Nephron (organoid): ENCODE measurements at regions not wholly inside any gene's neighbourhood (a gene's known extent, or its start where the extent isn't known, plus 50 kb on each side); places are given as distances from the start of the nearest gene placed in this dataset.
A peak's percentile ranks its signal among the peaks of the same experiment; 100 is the strongest.

Experiments used
- H3K27ac Mint-ChIP-seq, 3 experiments: 2 replicates each; pipeline ENCODE4 v1.8.0; 2020; ENCODE audit warnings: mixed read lengths in 3 of 3, mild to moderate bottlenecking in 2 of 3, moderate library complexity in 1 of 3
- H3K27me3 Mint-ChIP-seq: 2 replicates; pipeline ENCODE4 v1.8.0; 2021; ENCODE audit warnings: low read depth, mild to moderate bottlenecking, moderate library complexity, mixed read lengths
- H3K36me3 Mint-ChIP-seq: 2 replicates; pipeline ENCODE4 v1.8.0; 2020; ENCODE audit warnings: low read depth, mixed read lengths
- H3K4me1 Mint-ChIP-seq: 2 replicates; pipeline ENCODE4 v1.8.0; 2020; ENCODE audit warnings: mixed read lengths
- H3K4me3 Mint-ChIP-seq, 3 experiments: 2 replicates each; pipeline ENCODE4 v1.8.0; 2020; ENCODE audit warnings: mild to moderate bottlenecking in 3 of 3, mixed read lengths in 3 of 3, moderate library complexity in 2 of 3
- H3K9me3 Mint-ChIP-seq: 2 replicates; pipeline ENCODE4 v1.8.0; 2020; ENCODE audit warnings: mixed read lengths
- CTCF ChIP-seq, 3 experiments: fragments of 200-600 bp; sonication (generic); IDR thresholded peaks; one replicate each; pipeline ENCODE4 v1.5.0; 2021; ENCODE audit warnings: antibody characterized with exemption in 3 of 3; ENCODE audit not compliant: unreplicated experiment in 3 of 3

- no peak overlapping the region for H3K27ac Mint-ChIP-seq
- H3K4me1 Mint-ChIP-seq: peaks cover 53% of the 10 kb centered on the region
- no peaks in the 10 kb centered on the region for H3K9me3 Mint-ChIP-seq
- no peaks in the 10 kb centered on the region for H3K36me3 Mint-ChIP-seq
- H3K27me3 Mint-ChIP-seq: peaks cover 22% of the 10 kb centered on the region
- H3K4me3 Mint-ChIP-seq: no peak overlapping the region
- peak; percentile 44 to 55 (median 46) for TF ChIP-seq CTCF (IDR thresholded peaks at IDR 0.05; ENCODE audit: unreplicated experiment in 3 of 3)
Measured at GRCh38 chr10:69742928-69743602, 58.6 kb upstream of the COL13A1 start.

- TF ChIP-seq CTCF (IDR thresholded peaks at IDR 0.05; ENCODE audit: unreplicated experiment in 3 of 3): no peak
- Mint-ChIP-seq H3K4me1 (peaks cover 51% of the 10 kb centered on the region), H3K27ac (no peak overlapping the region), H3K4me3 (no peak overlapping the region), H3K27me3 (peaks cover 22% of the 10 kb centered on the region), H3K9me3 (no peaks in the 10 kb centered on the region), H3K36me3 (no peaks in the 10 kb centered on the region)
Measured at GRCh38 chr10:69744971-69745370, 56.7 kb upstream of the COL13A1 start.

GRCh38 chr10:69745698-69746097, 56.0 kb upstream of the COL13A1 start:
- TF ChIP-seq CTCF (IDR thresholded peaks at IDR 0.05; ENCODE audit: unreplicated experiment in 3 of 3): no peak
- peak overlapping the region in 1 of 3 experiments; percentile 54 for H3K27ac Mint-ChIP-seq
- no peaks in the 10 kb centered on the region for H3K36me3 Mint-ChIP-seq
- H3K4me3 Mint-ChIP-seq: no peak overlapping the region
- peaks cover 58% of the 10 kb centered on the region for H3K4me1 Mint-ChIP-seq
- peaks cover 22% of the 10 kb centered on the region for H3K27me3 Mint-ChIP-seq
- H3K9me3 Mint-ChIP-seq: no peaks in the 10 kb centered on the region

GRCh38 chr10:69747179-69747578, 54.5 kb upstream of the COL13A1 start:
- peaks cover 19% of the 10 kb centered on the region for H3K27me3 Mint-ChIP-seq
- no peaks in the 10 kb centered on the region for H3K36me3 Mint-ChIP-seq
- no peak overlapping the region for H3K4me3 Mint-ChIP-seq
- no peak for TF ChIP-seq CTCF (IDR thresholded peaks at IDR 0.05; ENCODE audit: unreplicated experiment in 3 of 3)
- no peak overlapping the region for H3K27ac Mint-ChIP-seq
- no peaks in the 10 kb centered on the region for H3K9me3 Mint-ChIP-seq
- H3K4me1 Mint-ChIP-seq: peaks cover 67% of the 10 kb centered on the region

GRCh38 chr10:69748621-69749020, 53.1 kb upstream of the COL13A1 start:
- peaks cover 11% of the 10 kb centered on the region for H3K27me3 Mint-ChIP-seq
- no peaks in the 10 kb centered on the region for H3K9me3 Mint-ChIP-seq
- no peak for TF ChIP-seq CTCF (IDR thresholded peaks at IDR 0.05; ENCODE audit: unreplicated experiment in 3 of 3)
- peak overlapping the region in 2 of 3 experiments; percentile 64 to 97 for H3K27ac Mint-ChIP-seq
- H3K4me1 Mint-ChIP-seq: peaks cover 66% of the 10 kb centered on the region
- no peaks in the 10 kb centered on the region for H3K36me3 Mint-ChIP-seq
- H3K4me3 Mint-ChIP-seq: no peak overlapping the region
